ENCODE measurements at regions not wholly inside any gene's neighbourhood (a gene's known extent, or its start where the extent isn't known, plus 50 kb on each side); places are given as distances from the start of the nearest gene placed in this dataset.

DNA sequence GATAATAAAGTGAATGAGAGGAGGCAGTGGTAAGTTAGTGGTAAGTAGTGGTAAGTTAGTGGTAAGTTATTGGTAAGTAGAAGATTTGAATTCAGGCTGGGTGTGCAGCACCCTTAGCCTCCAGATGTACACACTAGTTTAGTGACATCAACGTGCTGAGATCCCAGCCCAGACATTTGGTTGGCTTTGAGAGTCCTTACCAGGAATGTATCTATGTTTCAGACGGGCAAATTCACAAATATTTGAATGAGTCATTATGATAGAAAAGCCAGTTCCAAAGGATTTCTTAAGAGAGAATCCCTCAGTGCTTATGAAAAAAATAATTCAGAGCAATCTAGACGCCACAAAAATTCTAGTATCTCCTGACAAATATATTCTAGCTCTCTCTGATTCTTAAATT, 70.0 kb downstream of the ARL4A start:
- TF ChIP-seq, protein P1, sequence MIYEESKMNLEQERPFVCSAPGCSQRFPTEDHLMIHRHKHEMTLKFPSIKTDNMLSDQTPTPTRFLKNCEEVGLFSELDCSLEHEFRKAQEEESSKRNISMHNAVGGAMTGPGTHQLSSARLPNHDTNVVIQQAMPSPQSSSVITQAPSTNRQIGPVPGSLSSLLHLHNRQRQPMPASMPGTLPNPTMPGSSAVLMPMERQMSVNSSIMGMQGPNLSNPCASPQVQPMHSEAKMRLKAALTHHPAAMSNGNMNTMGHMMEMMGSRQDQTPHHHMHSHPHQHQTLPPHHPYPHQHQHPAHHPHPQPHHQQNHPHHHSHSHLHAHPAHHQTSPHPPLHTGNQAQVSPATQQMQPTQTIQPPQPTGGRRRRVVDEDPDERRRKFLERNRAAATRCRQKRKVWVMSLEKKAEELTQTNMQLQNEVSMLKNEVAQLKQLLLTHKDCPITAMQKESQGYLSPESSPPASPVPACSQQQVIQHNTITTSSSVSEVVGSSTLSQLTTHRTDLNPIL (CRISPR knock-in tag; IDR thresholded peaks at IDR 0.05; ENCODE audit: low read depth) = no peak
- TF ChIP-seq ISL1 (CRISPR knock-in tag; IDR thresholded peaks at IDR 0.05) (no peak), RARB (CRISPR knock-in tag; IDR thresholded peaks at IDR 0.05) (no peak), ZFP30 (CRISPR knock-in tag; IDR thresholded peaks at IDR 0.05) (no peak)

All from SK-N-SH treated with all-trans-retinoic acid at 6 μM for 48 hours (cell line).